Calu3 (cell line): ENCODE measurements at regions not wholly inside any gene's neighbourhood (a gene's known extent, or its start where the extent isn't known, plus 50 kb on each side); places are given as distances from the start of the nearest gene placed in this dataset.

Experiments used
- BruUV-seq: library from RNA; stranded (reverse); fragments of 400-500 nt; replicated peaks from 2 replicates; lab custom pipeline; 2021; lab: Mats Ljungman, UMichigan
- CTCF ChIA-PET: fragments of 300-600 bp; sonication (Branson Sonifier 250); formaldehyde crosslinking; loops from one replicate; lab custom pipeline; 2022; ENCODE audit warnings: antibody characterized with exemption; lab: Charles Lee
- DNase-seq: peaks from one replicate; pipeline ENCODE4 v3.0.0; 2022
- H3K27ac Mint-ChIP-seq: one replicate; pipeline ENCODE4 v1.8.0; 2022; ENCODE audit warnings: mixed read lengths; ENCODE audit not compliant: unreplicated experiment
- H3K27me3 Mint-ChIP-seq: one replicate; pipeline ENCODE4 v1.8.0; 2022; ENCODE audit warnings: mixed read lengths; ENCODE audit not compliant: unreplicated experiment
- H3K36me3 Mint-ChIP-seq: one replicate; pipeline ENCODE4 v1.8.0; 2022; ENCODE audit warnings: mild to moderate bottlenecking, moderate library complexity, mixed read lengths; ENCODE audit not compliant: insufficient read depth, unreplicated experiment
- H3K4me1 Mint-ChIP-seq: one replicate; pipeline ENCODE4 v1.8.0; 2022; ENCODE audit warnings: mild to moderate bottlenecking, low read depth, mixed read lengths; ENCODE audit not compliant: unreplicated experiment
- H3K4me3 Mint-ChIP-seq: one replicate; pipeline ENCODE4 v1.8.0; 2022; ENCODE audit warnings: mild to moderate bottlenecking, low read depth, moderate library complexity, mixed read lengths; ENCODE audit not compliant: unreplicated experiment
- H3K9me3 Mint-ChIP-seq: one replicate; pipeline ENCODE4 v1.8.0; 2022; ENCODE audit warnings: low read depth, mixed read lengths; ENCODE audit not compliant: unreplicated experiment
- CTCF ChIP-seq: fragments of 200-600 bp; IDR thresholded peaks from one replicate; pipeline ENCODE4 v1.8.0; 2022; ENCODE audit warnings: antibody characterized with exemption; ENCODE audit not compliant: unreplicated experiment
- intact Hi-C: fragments of 100-400 bp; cut with micrococcal nuclease; formaldehyde crosslinking; loops from one replicate; pipeline ENCODE4 v1.10.0; 2022; ENCODE audit not compliant: unreplicated experiment

GRCh38 chr5:90153031-90153430 lies 256.5 kb downstream of the CETN3 start:
- H3K27ac Mint-ChIP-seq, result no peak overlapping the region
- no peaks in the 10 kb centered on the region for H3K27me3 Mint-ChIP-seq
- intact Hi-C loops, result no loop called here
- H3K9me3 Mint-ChIP-seq, result no peaks in the 10 kb centered on the region
- no peak overlapping the region for H3K4me3 Mint-ChIP-seq
- no peak for TF ChIP-seq CTCF
- DNase-seq, result no peak
- no TSS peak for BruUV-seq
- H3K4me1 Mint-ChIP-seq, result no peaks in the 10 kb centered on the region
- CTCF ChIA-PET, result interaction anchor here (0.5 kb wide), 1 partner anchor 260 kb away, joined by 3 read pairs; no protein-coding TSS in a partner anchor
- H3K36me3 Mint-ChIP-seq, result peaks cover 5% of the 10 kb centered on the region

DNA sequence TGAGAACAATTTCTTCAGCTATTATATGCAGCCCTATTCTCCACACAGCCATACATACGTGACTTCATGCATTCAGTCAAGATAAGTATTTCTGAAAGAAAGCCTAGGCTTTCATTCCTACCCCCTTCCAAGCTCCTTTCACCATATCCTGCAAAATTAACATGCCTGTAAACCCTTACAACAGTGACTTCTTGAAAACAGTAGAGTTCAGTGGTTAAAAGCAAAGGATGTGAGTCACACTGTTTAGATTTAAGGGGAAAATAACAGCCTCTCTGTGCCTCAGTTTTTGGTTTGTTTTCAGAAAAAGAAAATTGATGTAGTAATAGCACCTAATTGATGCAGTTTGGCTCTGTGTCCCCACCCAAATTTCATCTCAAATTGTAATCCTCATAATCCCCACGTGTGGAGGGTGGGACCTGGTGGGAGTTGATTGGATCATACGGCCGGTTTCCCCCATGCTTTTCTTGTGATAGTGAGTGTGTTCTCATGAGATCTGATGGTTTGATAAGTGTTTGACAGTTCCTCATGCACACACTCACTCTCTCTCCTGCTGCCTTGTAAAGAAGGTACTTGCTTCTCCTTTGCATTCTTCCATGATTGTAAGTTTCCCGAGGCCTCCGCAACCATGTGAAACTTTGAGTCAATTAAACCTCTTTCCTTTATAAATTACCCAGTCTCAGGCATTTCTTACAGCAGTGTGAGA lies 264.8 kb downstream of the CETN3 start:
- intact Hi-C loops, result no loop called here
- no peak for TF ChIP-seq CTCF
- H3K9me3 Mint-ChIP-seq, result peaks cover 3% of the 10 kb centered on the region
- CTCF ChIA-PET, result no interaction called here
- H3K36me3 Mint-ChIP-seq, result no peaks in the 10 kb centered on the region
- no TSS peak for BruUV-seq
- H3K27ac Mint-ChIP-seq, result no peak overlapping the region
- no peak for DNase-seq
- H3K27me3 Mint-ChIP-seq, result no peaks in the 10 kb centered on the region
- no peak overlapping the region for H3K4me3 Mint-ChIP-seq
- no peaks in the 10 kb centered on the region for H3K4me1 Mint-ChIP-seq

DNA sequence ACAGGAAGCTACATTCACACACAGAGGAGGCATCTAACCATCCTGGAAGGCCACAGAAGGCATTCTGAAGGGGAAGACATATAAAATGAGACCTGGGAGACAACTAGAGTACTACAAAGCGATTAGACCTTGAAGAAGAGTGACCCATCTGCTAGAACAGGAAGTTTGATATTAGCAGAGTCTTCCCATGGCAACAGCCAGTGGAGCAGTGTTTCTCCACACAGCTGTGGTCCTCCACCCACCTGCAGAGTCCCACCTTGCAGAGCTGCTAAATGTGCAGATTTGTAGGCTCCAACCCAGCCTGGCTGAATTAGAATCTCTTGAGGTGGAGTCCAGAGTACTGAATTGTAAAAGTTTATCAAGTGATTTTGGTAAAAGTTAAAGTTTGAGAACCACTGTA lies 267.0 kb downstream of the CETN3 start:
- TF ChIP-seq CTCF, result no peak
- H3K36me3 Mint-ChIP-seq, result no peaks in the 10 kb centered on the region
- intact Hi-C loops, result no loop called here
- CTCF ChIA-PET, result no interaction called here
- no TSS peak for BruUV-seq
- H3K27me3 Mint-ChIP-seq, result no peaks in the 10 kb centered on the region
- no peak overlapping the region for H3K4me3 Mint-ChIP-seq
- no peaks in the 10 kb centered on the region for H3K4me1 Mint-ChIP-seq
- H3K9me3 Mint-ChIP-seq, result no peaks in the 10 kb centered on the region
- DNase-seq, result no peak
- H3K27ac Mint-ChIP-seq, result no peak overlapping the region

DNA sequence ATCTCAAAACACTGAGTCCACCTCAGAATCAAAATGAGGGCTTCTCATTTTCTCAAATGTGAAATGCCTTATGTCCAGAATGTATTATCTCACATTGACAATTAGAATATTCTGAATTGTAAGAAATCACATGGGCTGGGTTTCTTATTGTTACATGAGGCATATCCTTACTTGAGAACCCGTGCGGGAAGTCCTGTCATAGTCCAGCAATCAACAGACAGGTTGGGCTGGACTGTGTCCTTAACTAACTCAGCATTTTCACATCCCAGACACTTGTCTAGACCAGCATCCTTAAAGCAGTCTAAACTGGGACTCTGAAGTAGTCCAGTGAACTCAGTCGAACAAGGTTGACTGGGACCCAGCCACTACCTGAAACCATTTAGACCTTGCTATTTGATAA lies 267.6 kb downstream of the CETN3 start:
- Mint-ChIP-seq H3K9me3 (no peaks in the 10 kb centered on the region), H3K27ac (no peak overlapping the region), H3K27me3 (no peaks in the 10 kb centered on the region), H3K4me1 (no peaks in the 10 kb centered on the region), H3K36me3 (no peaks in the 10 kb centered on the region), H3K4me3 (no peak overlapping the region)
- DNase-seq, result no peak
- no peak for TF ChIP-seq CTCF
- CTCF ChIA-PET, result no interaction called here
- intact Hi-C loops, result no loop called here
- BruUV-seq, result no TSS peak
